ENCODE measurements at regions not wholly inside any gene's neighbourhood (a gene's known extent, or its start where the extent isn't known, plus 50 kb on each side); places are given as distances from the start of the nearest gene placed in this dataset.
"Not testable (repeated sequence)": the region's sequence is repeated elsewhere in the genome, so short reads cannot be mapped to it uniquely, and the experiment has no call there.

DNA sequence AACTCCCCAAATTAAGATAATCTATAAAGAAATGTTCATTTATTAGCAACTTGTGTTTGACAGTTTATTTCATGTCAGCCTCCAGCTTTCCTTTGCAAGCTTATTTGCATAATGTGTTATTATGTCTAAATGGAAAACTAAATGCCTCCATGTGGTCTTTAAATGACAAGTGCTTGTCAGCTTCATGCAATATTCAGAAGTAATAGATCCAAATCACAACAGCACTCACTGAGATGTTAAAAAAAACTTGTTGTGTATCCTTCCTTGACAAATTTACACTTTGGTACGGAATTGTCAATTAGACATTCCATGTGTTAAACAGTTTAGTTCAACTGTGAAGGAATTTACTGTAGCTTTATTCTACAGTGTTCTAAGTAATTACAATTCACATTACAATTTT is 124.4 kb upstream of the PTBP2 start:
- no peak for DNase-seq (ENCODE audit: low read depth)

DNA sequence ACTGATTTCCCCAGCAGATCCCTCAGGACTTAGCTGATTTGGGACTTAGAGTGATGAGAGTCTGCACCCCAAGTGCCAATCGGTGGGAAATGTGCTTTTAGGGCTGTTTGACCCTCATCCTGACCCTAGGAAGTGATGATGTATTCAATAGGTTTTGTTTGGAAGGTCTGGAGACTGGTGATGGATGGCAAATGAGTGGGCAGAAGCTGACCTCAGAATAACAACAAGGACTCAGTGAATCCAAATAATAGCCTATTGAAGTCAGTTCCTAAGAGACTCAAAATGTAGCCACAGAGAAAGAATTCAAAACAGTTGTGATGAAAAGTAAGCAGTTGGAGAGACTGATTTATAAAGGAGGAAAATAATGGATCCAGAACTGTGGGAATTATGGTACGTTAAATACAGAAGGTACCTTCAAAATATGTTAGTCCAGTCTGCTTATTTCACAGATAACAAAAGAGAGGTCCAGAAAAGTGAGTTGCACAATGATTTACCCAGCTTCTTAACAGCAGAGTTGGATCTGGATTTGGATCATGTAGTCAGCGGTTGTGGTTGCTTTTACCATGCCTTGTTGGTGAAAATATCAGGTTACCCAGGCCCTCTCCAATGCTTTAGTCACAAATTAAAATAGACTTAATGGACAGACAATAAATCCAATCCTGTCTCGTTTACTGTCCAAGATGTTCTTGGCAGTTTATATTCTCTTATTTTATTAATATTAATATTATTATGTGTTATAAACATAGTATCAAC is 123.0 kb upstream of the PTBP2 start:
- DNase-seq (ENCODE audit: low read depth): no peak

DNA sequence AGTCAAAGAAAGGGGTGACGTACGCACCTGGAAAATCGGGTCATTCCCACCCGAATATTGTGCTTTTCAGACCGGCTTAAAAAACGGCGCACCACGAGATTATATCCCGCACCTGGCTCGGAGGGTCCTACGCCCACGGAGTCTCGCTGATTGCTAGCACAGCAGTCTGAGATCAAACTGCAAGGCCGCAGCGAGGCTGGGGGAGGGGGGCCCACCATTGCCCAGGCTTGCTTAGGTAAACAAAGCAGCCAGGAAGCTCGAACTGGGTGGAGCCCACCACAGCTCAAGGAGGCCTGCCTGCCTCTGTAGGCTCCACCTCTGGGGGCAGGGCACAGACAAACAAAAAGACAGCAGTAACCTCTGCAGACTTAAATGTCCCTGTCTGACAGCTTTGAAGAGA is 117.0 kb upstream of the PTBP2 start:
- not testable (repeated sequence) for DNase-seq (ENCODE audit: low read depth)

DNA sequence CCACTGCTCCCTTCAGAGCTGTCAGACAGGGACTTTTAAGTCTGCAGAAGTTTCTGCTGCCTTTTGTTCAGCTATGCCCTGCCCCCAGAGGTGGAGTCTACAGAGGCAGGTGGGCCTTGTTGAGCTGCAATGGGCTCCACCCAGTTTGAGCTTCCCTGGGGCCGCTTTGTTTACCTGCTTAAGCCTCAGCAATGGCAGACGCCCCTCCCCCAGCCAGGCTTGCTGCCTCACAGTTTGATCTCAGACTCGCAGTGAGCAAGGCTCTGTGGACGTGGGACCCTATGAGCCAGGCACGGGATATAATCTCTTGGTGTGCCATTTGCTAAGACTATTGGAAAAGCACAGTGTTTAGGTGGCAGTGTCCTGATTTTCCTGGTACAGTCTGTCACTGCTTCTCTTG is 104.2 kb upstream of the PTBP2 start:
- not testable (repeated sequence) for DNase-seq (ENCODE audit: low read depth)

DNA sequence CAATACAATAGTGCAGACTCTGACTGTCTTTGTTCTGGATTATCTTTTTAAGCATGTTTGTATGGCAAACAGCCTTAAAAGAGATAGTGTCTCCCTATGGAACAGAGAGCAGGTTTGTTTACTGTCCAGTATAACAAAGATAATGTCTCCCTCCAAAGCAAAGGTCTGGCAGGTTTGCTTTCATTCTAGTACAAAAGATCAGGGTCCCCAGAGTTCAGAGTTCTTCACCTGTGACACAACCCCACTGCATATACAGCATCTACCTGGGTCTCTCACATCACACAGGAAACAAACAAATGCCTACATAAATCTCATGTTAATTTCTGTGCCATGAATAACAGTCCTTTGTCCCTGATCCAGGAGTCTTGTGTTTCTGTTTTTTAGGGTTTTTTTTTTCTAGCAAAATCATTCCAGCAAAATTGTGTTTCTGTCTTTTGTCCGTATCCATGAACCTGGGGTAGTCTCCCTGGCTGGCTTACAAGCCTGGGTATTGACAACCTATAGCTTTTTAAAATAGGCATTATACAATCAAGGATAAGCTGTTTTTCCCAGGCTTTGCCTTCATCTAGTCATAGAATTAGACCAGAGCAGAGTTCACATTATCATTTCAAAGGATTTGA is 89.4 kb upstream of the PTBP2 start:
- DNase-seq (ENCODE audit: low read depth): no peak

DNA sequence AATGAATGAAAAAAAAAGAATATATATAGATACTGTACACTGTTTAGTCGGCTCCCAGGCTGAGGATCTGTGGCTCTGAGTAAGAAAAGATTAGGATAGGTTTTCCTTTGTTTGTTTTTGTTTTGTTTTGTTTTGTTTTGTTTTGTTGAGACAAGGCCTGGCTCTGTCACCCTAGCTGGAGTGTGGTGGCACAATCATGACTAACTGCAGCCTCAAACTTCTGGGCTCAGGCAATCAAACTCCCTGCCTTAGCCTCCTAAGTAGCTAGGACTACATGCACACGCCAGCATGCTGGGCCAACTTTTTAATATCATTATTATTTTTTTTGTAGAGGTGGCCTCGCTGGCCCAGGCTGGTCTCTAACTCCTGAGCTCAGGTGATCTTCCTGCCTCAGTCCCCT is 87.9 kb upstream of the PTBP2 start:
- no peak for DNase-seq (ENCODE audit: low read depth)

DNA sequence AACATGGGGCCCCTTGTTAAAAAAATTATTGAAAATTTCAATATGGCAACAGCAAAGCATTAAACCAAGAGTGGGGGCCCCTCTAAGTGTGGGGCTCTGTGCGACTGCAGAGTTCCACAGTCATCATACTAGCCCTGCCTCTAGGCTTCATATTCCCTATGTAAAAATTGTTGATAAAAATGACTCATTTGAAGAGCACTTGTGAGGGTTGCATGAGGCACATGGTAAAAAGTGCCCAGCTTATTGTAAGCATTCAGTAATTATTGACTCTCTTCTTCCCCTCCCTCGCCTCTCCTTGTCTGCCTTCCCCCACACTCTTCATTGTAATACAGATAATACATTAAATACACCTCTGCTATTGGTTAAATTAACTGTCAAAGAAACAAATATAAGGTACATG is 86.7 kb upstream of the PTBP2 start:
- DNase-seq (ENCODE audit: low read depth): no peak

DNA sequence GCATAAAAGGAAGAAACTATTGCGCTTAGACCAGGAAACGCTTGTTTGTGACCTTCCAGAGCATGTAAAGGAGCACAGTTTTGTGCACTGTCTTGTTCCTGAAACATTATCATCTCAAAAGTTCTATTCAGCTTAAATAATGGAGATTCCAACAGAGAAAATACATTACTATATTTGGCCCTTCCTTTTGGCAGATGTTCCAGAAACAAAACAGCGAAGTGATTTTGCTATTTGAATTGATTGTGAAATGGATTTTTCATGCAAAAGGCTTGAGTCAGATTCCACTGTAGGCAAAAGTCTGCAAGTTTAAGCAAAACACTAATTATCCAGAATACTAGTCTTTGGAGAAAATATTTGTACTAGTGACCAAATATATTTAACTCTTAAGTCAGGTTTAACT is 80.3 kb upstream of the PTBP2 start:
- DNase-seq (ENCODE audit: low read depth): peak; percentile 39

DNA sequence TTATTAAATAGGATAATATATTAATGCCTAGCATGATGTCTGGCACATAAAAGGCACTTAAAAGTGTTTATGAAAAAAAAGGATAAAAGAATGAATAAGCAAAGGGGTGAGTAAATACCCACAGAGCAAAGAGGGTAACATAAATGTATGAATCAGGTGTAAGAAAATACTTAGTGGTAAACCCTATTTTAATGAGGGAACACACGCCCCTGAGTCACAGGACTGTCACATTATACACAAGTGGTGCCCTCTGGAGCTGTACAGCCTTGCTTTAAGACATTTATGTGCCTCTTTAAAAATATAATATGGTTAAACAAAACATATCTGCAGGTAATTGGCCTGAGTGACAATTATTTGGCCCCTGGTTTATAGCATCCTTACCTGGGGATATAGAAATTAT is 78.1 kb upstream of the PTBP2 start:
- no peak for DNase-seq (ENCODE audit: low read depth)

DNA sequence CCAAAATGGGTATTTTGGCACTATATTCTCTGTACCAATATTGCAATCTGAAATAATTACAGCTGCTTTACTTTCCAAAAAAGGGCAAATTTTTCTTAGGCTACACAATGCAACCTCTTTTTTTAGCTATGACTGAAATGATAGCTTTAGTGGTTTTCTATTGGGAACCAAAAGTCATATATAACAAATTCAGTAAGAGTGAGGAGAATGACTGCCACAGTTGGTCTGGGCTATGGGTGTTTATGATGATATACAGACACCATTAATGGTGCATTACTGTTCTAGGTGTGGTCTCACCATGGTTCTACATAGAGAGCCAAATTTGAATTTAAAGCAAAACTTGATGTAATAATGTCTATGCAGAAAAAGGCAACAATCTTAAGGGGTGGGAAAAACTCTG is 72.3 kb upstream of the PTBP2 start:
- DNase-seq (ENCODE audit: low read depth): no peak

DNA sequence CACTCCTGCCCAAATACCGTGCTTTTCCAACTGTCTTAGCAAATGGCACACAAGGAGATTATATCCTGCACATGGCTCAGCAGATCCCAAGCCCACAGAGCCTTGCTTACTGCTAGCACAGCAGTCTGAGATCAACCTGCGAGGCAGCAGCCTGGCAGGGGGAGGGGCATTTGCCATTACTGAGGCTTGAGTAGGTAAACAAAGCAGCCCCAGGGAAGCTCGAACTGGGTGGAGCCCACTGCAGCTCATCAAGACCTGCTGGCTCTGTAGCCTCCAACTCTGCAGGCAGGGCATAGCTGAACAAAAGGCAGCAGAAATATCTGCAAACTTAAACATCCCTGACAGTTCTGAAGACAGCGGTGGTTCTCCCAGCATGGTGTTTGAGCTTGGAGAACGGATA is 70.1 kb upstream of the PTBP2 start:
- DNase-seq (ENCODE audit: low read depth): no peak

DNA sequence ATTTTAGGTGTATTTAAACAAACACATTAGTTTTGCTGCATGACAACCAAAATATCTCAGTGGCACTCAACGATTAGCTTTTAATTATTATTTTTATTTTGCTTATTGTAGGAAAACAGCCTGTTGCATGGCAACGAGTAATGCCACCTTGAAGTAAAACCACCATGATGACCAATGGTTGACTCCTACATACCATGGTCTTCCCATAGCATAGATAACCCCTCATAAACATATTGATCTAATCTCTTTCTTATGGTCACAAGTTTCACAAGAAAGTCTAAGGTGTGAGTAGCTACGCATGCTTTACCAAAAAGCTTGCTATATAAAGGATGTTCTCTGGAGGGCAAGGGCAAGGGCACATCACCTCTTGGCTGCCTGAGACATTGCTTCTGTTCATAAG is 61.5 kb upstream of the PTBP2 start:
- no peak for DNase-seq (ENCODE audit: low read depth)

DNA sequence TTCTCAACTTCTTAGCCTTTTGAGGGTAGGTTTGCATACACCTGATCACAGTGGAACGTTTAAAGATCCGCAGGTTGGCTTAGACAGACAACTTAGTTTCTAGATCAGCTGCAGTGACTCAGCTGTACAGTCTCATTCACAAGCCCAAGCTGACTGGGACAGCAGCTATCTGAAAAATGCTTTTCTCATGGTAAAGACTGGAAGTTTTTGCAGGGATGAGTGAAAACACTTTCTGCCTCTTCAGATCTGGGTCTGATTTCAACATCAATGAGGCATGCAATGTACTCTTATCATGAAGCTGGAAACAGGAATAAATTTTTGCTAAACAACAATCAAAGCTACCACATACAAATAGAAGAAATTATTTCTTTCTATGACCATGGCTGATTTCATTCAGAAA is 61.1 kb upstream of the PTBP2 start:
- DNase-seq (ENCODE audit: low read depth): peak; percentile 19
